IPS-15b (cell line): ENCODE measurements at regions not wholly inside any gene's neighbourhood (a gene's known extent, or its start where the extent isn't known, plus 50 kb on each side); places are given as distances from the start of the nearest gene placed in this dataset.

Experiments used
- H3K27me3 ChIP-seq: one replicate; pipeline ENCODE4 v1.6.1; 2013; ENCODE audit warnings: low read length; ENCODE audit not compliant: control insufficient read depth, insufficient read depth
- H3K36me3 ChIP-seq: one replicate; pipeline ENCODE4 v1.6.1; 2013; ENCODE audit warnings: low read length; ENCODE audit not compliant: control insufficient read depth, insufficient read depth
- H3K4me1 ChIP-seq: one replicate; pipeline ENCODE4 v1.6.1; 2013; ENCODE audit warnings: mild to moderate bottlenecking, low read length; ENCODE audit not compliant: control insufficient read depth, insufficient read depth
- H3K4me3 ChIP-seq: one replicate; pipeline ENCODE4 v1.5.1; 2013; ENCODE audit warnings: low read depth, low read length
- H3K9ac ChIP-seq: one replicate; pipeline ENCODE4 v1.6.1; 2013; ENCODE audit warnings: low read depth, mild to moderate bottlenecking, low read length
- H3K9me3 ChIP-seq: one replicate; pipeline ENCODE4 v1.6.1; 2013; ENCODE audit warnings: mild to moderate bottlenecking, low read length; ENCODE audit not compliant: control insufficient read depth, insufficient read depth

- Histone ChIP-seq H3K4me1 (no peaks in the 10 kb centered on the region), H3K27me3 (no peaks in the 10 kb centered on the region), H3K9ac (no peak overlapping the region), H3K36me3 (no peaks in the 10 kb centered on the region), H3K9me3 (no peaks in the 10 kb centered on the region), H3K4me3 (no peak overlapping the region)
Measured at GRCh38 chr6:11370191-11371018, 137.9 kb upstream of the NEDD9 start.

GRCh38 chr6:11368760-11369159 lies 136.3 kb upstream of the NEDD9 start:
- H3K9ac ChIP-seq, result no peak overlapping the region
- no peaks in the 10 kb centered on the region for H3K27me3 ChIP-seq
- H3K4me1 ChIP-seq, result no peaks in the 10 kb centered on the region
- H3K4me3 ChIP-seq, result no peak overlapping the region
- H3K36me3 ChIP-seq, result no peaks in the 10 kb centered on the region
- H3K9me3 ChIP-seq, result no peaks in the 10 kb centered on the region

GRCh38 chr6:11368264-11368663 lies 135.8 kb upstream of the NEDD9 start:
- Histone ChIP-seq H3K4me1 (no peaks in the 10 kb centered on the region), H3K4me3 (no peak overlapping the region), H3K9me3 (no peaks in the 10 kb centered on the region), H3K27me3 (no peaks in the 10 kb centered on the region), H3K36me3 (no peaks in the 10 kb centered on the region), H3K9ac (no peak overlapping the region)

GRCh38 chr6:11367638-11368199 lies 135.3 kb upstream of the NEDD9 start:
- H3K9me3 ChIP-seq, result no peaks in the 10 kb centered on the region
- H3K36me3 ChIP-seq, result no peaks in the 10 kb centered on the region
- H3K27me3 ChIP-seq, result no peaks in the 10 kb centered on the region
- H3K4me1 ChIP-seq, result no peaks in the 10 kb centered on the region
- no peak overlapping the region for H3K4me3 ChIP-seq
- no peak overlapping the region for H3K9ac ChIP-seq

- Histone ChIP-seq H3K9me3 (no peaks in the 10 kb centered on the region), H3K4me1 (no peaks in the 10 kb centered on the region), H3K36me3 (no peaks in the 10 kb centered on the region), H3K9ac (no peak overlapping the region), H3K27me3 (no peaks in the 10 kb centered on the region), H3K4me3 (no peak overlapping the region)
Measured at GRCh38 chr6:11366934-11367637, 134.6 kb upstream of the NEDD9 start.

GRCh38 chr6:11366183-11366933 lies 133.9 kb upstream of the NEDD9 start:
- H3K36me3 ChIP-seq, result no peaks in the 10 kb centered on the region
- H3K4me3 ChIP-seq, result no peak overlapping the region
- H3K9ac ChIP-seq, result no peak overlapping the region
- no peaks in the 10 kb centered on the region for H3K4me1 ChIP-seq
- H3K27me3 ChIP-seq, result no peaks in the 10 kb centered on the region
- no peaks in the 10 kb centered on the region for H3K9me3 ChIP-seq

- Histone ChIP-seq H3K4me1 (no peaks in the 10 kb centered on the region), H3K36me3 (no peaks in the 10 kb centered on the region), H3K4me3 (no peak overlapping the region), H3K9ac (no peak overlapping the region), H3K27me3 (no peaks in the 10 kb centered on the region), H3K9me3 (no peaks in the 10 kb centered on the region)
Measured at GRCh38 chr6:11364971-11365397, 132.5 kb upstream of the NEDD9 start.

- H3K4me1 ChIP-seq, result no peaks in the 10 kb centered on the region
- no peaks in the 10 kb centered on the region for H3K36me3 ChIP-seq
- no peak overlapping the region for H3K4me3 ChIP-seq
- no peaks in the 10 kb centered on the region for H3K27me3 ChIP-seq
- no peaks in the 10 kb centered on the region for H3K9me3 ChIP-seq
- no peak overlapping the region for H3K9ac ChIP-seq
Measured at GRCh38 chr6:11363881-11364576, 131.6 kb upstream of the NEDD9 start.

GRCh38 chr6:11362564-11362963 lies 130.1 kb upstream of the NEDD9 start:
- Histone ChIP-seq H3K9me3 (no peaks in the 10 kb centered on the region), H3K4me1 (no peaks in the 10 kb centered on the region)

GRCh38 chr6:11358904-11359830 lies 126.7 kb upstream of the NEDD9 start:
- H3K9me3 ChIP-seq, result no peaks in the 10 kb centered on the region
- H3K4me3 ChIP-seq, result no peak overlapping the region
- no peaks in the 10 kb centered on the region for H3K27me3 ChIP-seq
- H3K9ac ChIP-seq, result no peak overlapping the region
- no peaks in the 10 kb centered on the region for H3K36me3 ChIP-seq
- H3K4me1 ChIP-seq, result no peaks in the 10 kb centered on the region

More at GRCh38 chr6:11362564-11362963, 130.1 kb upstream of the NEDD9 start:
- Histone ChIP-seq H3K27me3 (no peaks in the 10 kb centered on the region), H3K36me3 (no peaks in the 10 kb centered on the region), H3K4me3 (no peak overlapping the region), H3K9ac (no peak overlapping the region)
